ENCODE measurements at regions not wholly inside any gene's neighbourhood (a gene's known extent, or its start where the extent isn't known, plus 50 kb on each side); places are given as distances from the start of the nearest gene placed in this dataset.

GRCh38 chr6:67501755-67502154 lies 1133.3 kb upstream of the ADGRB3 start:
- TF ChIP-seq SIN3A (IDR thresholded peaks at IDR 0.05; ENCODE audit: borderline replicate concordance, insufficient read depth, low read length) (no peak), POLR2AphosphoS5 (IDR thresholded peaks at IDR 0.05; ENCODE audit: low read depth, low read length) (no peak), TAF1 (IDR thresholded peaks at IDR 0.05; ENCODE audit: borderline replicate concordance, insufficient read depth, low read length) (no peak)

GRCh38 chr6:67497749-67498148 lies 1137.3 kb upstream of the ADGRB3 start:
- TF ChIP-seq REST (IDR thresholded peaks at IDR 0.05; ENCODE audit: insufficient read depth in 1 of 2, low read depth in 2 of 2, low read length in 2 of 2) (no peak), SIN3A (IDR thresholded peaks at IDR 0.05; ENCODE audit: borderline replicate concordance, insufficient read depth, low read length) (no peak)

- TF ChIP-seq POLR2AphosphoS5 (IDR thresholded peaks at IDR 0.05; ENCODE audit: low read depth, low read length) (no peak), FOXP2 (optimal IDR thresholded peaks at IDR 0.05; ENCODE audit: borderline replicate concordance, extremely low read depth, extremely low read length, insufficient read depth) (no peak), SIN3A (IDR thresholded peaks at IDR 0.05; ENCODE audit: borderline replicate concordance, insufficient read depth, low read length) (no peak), TAF1 (IDR thresholded peaks at IDR 0.05; ENCODE audit: borderline replicate concordance, insufficient read depth, low read length) (no peak), REST (IDR thresholded peaks at IDR 0.05; ENCODE audit: insufficient read depth in 1 of 2, low read depth in 2 of 2, low read length in 2 of 2) (no peak)
Observed at GRCh38 chr6:67496191-67496590, 1138.9 kb upstream of the ADGRB3 start.

GRCh38 chr6:67493682-67494081 lies 1141.4 kb upstream of the ADGRB3 start:
- TF ChIP-seq POLR2AphosphoS5 (IDR thresholded peaks at IDR 0.05; ENCODE audit: low read depth, low read length) = no peak
- TF ChIP-seq FOXP2 (optimal IDR thresholded peaks at IDR 0.05; ENCODE audit: borderline replicate concordance, extremely low read depth, extremely low read length, insufficient read depth) = no peak
- no peak for TF ChIP-seq SIN3A (IDR thresholded peaks at IDR 0.05; ENCODE audit: borderline replicate concordance, insufficient read depth, low read length)
- TF ChIP-seq REST (IDR thresholded peaks at IDR 0.05; ENCODE audit: insufficient read depth in 1 of 2, low read depth in 2 of 2, low read length in 2 of 2) = no peak
- no peak for TF ChIP-seq TAF1 (IDR thresholded peaks at IDR 0.05; ENCODE audit: borderline replicate concordance, insufficient read depth, low read length)

GRCh38 chr6:67475700-67476099 lies 1159.4 kb upstream of the ADGRB3 start:
- TF ChIP-seq TAF1 (IDR thresholded peaks at IDR 0.05; ENCODE audit: borderline replicate concordance, insufficient read depth, low read length) (no peak), FOXP2 (optimal IDR thresholded peaks at IDR 0.05; ENCODE audit: borderline replicate concordance, extremely low read depth, extremely low read length, insufficient read depth) (no peak), SIN3A (IDR thresholded peaks at IDR 0.05; ENCODE audit: borderline replicate concordance, insufficient read depth, low read length) (no peak), POLR2AphosphoS5 (IDR thresholded peaks at IDR 0.05; ENCODE audit: low read depth, low read length) (no peak), REST (IDR thresholded peaks at IDR 0.05; ENCODE audit: insufficient read depth in 1 of 2, low read depth in 2 of 2, low read length in 2 of 2) (no peak)
